ENCODE measurements at regions not wholly inside any gene's neighbourhood (a gene's known extent, or its start where the extent isn't known, plus 50 kb on each side); places are given as distances from the start of the nearest gene placed in this dataset.

DNA sequence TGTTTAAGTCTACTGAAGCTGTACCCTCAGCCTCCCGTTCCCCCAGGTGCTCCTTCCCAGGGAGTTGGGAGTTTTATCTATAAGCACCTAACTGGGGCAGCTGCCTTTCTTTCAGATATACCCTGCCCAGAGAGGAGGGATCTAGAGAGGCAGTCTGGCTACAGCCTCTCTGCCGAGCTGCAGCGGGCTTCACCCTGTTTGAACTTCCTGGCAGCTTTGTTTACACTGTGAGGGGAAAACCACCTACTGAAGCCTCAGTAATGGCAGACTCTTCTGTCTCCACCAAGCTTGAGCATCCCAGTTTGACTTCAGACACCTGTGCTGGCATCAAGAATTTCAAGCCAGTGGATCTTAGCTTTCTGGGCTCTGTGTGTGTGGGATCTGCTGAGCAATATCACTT is 122.5 kb downstream of the MAGEE1 start:
- H3K27me3 ChIP-seq (ENCODE audit: control insufficient read depth in 4 of 4, insufficient read depth in 4 of 4, low read length in 3 of 4), result peaks cover 0 to 2% (median 0%) of the 10 kb centered on the region in 4 donors
- no peak for TF ChIP-seq SP1 (IDR thresholded peaks at IDR 0.05)
- TF ChIP-seq, protein P1, sequence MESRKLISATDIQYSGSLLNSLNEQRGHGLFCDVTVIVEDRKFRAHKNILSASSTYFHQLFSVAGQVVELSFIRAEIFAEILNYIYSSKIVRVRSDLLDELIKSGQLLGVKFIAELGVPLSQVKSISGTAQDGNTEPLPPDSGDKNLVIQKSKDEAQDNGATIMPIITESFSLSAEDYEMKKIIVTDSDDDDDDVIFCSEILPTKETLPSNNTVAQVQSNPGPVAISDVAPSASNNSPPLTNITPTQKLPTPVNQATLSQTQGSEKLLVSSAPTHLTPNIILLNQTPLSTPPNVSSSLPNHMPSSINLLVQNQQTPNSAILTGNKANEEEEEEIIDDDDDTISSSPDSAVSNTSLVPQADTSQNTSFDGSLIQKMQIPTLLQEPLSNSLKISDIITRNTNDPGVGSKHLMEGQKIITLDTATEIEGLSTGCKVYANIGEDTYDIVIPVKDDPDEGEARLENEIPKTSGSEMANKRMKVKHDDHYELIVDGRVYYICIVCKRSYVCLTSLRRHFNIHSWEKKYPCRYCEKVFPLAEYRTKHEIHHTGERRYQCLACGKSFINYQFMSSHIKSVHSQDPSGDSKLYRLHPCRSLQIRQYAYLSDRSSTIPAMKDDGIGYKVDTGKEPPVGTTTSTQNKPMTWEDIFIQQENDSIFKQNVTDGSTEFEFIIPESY (IDR thresholded peaks at IDR 0.05), result no peak
- TF ChIP-seq, protein P2, sequence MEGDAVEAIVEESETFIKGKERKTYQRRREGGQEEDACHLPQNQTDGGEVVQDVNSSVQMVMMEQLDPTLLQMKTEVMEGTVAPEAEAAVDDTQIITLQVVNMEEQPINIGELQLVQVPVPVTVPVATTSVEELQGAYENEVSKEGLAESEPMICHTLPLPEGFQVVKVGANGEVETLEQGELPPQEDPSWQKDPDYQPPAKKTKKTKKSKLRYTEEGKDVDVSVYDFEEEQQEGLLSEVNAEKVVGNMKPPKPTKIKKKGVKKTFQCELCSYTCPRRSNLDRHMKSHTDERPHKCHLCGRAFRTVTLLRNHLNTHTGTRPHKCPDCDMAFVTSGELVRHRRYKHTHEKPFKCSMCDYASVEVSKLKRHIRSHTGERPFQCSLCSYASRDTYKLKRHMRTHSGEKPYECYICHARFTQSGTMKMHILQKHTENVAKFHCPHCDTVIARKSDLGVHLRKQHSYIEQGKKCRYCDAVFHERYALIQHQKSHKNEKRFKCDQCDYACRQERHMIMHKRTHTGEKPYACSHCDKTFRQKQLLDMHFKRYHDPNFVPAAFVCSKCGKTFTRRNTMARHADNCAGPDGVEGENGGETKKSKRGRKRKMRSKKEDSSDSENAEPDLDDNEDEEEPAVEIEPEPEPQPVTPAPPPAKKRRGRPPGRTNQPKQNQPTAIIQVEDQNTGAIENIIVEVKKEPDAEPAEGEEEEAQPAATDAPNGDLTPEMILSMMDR (IDR thresholded peaks at IDR 0.05; ENCODE audit: low read depth, low read length, missing input control), result no peak
- TF ChIP-seq, protein P3, sequence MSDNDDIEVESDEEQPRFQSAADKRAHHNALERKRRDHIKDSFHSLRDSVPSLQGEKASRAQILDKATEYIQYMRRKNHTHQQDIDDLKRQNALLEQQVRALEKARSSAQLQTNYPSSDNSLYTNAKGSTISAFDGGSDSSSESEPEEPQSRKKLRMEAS (IDR thresholded peaks at IDR 0.05), result no peak
- TF ChIP-seq, protein P4, sequence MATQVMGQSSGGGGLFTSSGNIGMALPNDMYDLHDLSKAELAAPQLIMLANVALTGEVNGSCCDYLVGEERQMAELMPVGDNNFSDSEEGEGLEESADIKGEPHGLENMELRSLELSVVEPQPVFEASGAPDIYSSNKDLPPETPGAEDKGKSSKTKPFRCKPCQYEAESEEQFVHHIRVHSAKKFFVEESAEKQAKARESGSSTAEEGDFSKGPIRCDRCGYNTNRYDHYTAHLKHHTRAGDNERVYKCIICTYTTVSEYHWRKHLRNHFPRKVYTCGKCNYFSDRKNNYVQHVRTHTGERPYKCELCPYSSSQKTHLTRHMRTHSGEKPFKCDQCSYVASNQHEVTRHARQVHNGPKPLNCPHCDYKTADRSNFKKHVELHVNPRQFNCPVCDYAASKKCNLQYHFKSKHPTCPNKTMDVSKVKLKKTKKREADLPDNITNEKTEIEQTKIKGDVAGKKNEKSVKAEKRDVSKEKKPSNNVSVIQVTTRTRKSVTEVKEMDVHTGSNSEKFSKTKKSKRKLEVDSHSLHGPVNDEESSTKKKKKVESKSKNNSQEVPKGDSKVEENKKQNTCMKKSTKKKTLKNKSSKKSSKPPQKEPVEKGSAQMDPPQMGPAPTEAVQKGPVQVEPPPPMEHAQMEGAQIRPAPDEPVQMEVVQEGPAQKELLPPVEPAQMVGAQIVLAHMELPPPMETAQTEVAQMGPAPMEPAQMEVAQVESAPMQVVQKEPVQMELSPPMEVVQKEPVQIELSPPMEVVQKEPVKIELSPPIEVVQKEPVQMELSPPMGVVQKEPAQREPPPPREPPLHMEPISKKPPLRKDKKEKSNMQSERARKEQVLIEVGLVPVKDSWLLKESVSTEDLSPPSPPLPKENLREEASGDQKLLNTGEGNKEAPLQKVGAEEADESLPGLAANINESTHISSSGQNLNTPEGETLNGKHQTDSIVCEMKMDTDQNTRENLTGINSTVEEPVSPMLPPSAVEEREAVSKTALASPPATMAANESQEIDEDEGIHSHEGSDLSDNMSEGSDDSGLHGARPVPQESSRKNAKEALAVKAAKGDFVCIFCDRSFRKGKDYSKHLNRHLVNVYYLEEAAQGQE (IDR thresholded peaks at IDR 0.05), result no peak
- TF ChIP-seq FOXA2 (IDR thresholded peaks at IDR 0.05), result no peak
- no peak for TF ChIP-seq RAD21 (IDR thresholded peaks at IDR 0.05)
- no peak for TF ChIP-seq TAF1 (conservative IDR thresholded peaks at IDR 0.05)
- TF ChIP-seq NR2F2 (IDR thresholded peaks at IDR 0.05), result no peak
- no peak for TF ChIP-seq HNF4A (conservative IDR thresholded peaks at IDR 0.05)
- no peak for TF ChIP-seq EGR1 (IDR thresholded peaks at IDR 0.05; ENCODE audit: low read depth in 2 of 2)
- no peak for TF ChIP-seq FOXA1 (IDR thresholded peaks at IDR 0.05)
- no peak for TF ChIP-seq YY1 (IDR thresholded peaks at IDR 0.05)
- TF ChIP-seq, protein P5, sequence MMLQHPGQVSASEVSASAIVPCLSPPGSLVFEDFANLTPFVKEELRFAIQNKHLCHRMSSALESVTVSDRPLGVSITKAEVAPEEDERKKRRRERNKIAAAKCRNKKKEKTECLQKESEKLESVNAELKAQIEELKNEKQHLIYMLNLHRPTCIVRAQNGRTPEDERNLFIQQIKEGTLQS (IDR thresholded peaks at IDR 0.05), result no peak

DNA sequence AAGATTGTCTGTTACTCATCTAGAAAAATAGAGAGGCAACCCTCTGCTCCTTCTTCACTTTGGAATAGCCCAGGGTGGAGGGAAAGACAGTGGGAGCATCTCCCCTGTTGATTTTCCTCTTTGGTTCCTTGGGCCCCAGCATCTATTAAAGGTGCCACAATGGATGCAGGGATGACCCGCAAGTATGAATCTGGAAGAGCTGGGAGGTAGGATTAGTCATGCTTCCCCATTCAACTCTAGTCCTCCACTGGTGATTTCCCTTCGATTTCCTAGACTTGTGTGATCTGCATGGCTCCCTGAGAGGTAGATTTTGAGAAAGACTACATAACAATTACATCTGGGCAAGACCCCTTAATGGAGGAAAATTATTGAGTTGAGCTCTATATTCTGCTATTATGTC is 127.8 kb downstream of the MAGEE1 start:
- H3K9ac ChIP-seq (ENCODE audit: low read depth in 1 of 2, low read length in 2 of 2), result no peak overlapping the region
- H3K4me3 ChIP-seq (ENCODE audit: low read depth in 1 of 3, low read length in 3 of 3), result peak overlapping the region in 1 of 3 donors; percentile 11
- H3K36me3 ChIP-seq (ENCODE audit: control insufficient read depth in 4 of 4, insufficient read depth in 3 of 4, low read depth in 1 of 4, low read length in 3 of 4), result no peaks in the 10 kb centered on the region
- no peak overlapping the region for H3K27ac ChIP-seq (ENCODE audit: low read depth in 1 of 2, low read length in 2 of 2)
- no peaks in the 10 kb centered on the region for H3K4me1 ChIP-seq (ENCODE audit: control insufficient read depth in 4 of 4, insufficient read depth in 4 of 4, low read length in 3 of 4)
- peaks cover 0 to 2% (median 0%) of the 10 kb centered on the region in 4 donors for H3K27me3 ChIP-seq (ENCODE audit: control insufficient read depth in 4 of 4, insufficient read depth in 4 of 4, low read length in 3 of 4)
- H3K9me3 ChIP-seq (ENCODE audit: control insufficient read depth in 4 of 4, low read length in 3 of 4), result peaks cover 0 to 43% (median 14%) of the 10 kb centered on the region in 4 donors
- TF ChIP-seq EGR1 (IDR thresholded peaks at IDR 0.05; ENCODE audit: low read depth in 2 of 2), result no peak
- no peak for TF ChIP-seq RXRA (IDR thresholded peaks at IDR 0.05)
- no peak for TF ChIP-seq HNF4G (IDR thresholded peaks at IDR 0.05)
- TF ChIP-seq, protein P3 (IDR thresholded peaks at IDR 0.05), result no peak
- TF ChIP-seq TAF1 (conservative IDR thresholded peaks at IDR 0.05), result no peak
- TF ChIP-seq JUND (IDR thresholded peaks at IDR 0.05), result no peak
- no peak for TF ChIP-seq RAD21 (IDR thresholded peaks at IDR 0.05)
- DNase-seq (ENCODE audit: low spot score), result no peak
- 71% methylated on average over 2 of the region's 2 CpGs for WGBS

More for the DNA sequence above, 122.5 kb downstream of the MAGEE1 start:
- Histone ChIP-seq H3K27ac (ENCODE audit: low read depth in 1 of 2, low read length in 2 of 2) (no peak overlapping the region), H3K4me3 (ENCODE audit: low read depth in 1 of 3, low read length in 3 of 3) (no peak overlapping the region), H3K9me3 (ENCODE audit: control insufficient read depth in 4 of 4, low read length in 3 of 4) (peaks cover 0 to 16% (median 4%) of the 10 kb centered on the region in 4 donors), H3K9ac (ENCODE audit: low read depth in 1 of 2, low read length in 2 of 2) (no peak overlapping the region), H3K36me3 (ENCODE audit: control insufficient read depth in 4 of 4, insufficient read depth in 3 of 4, low read depth in 1 of 4, low read length in 3 of 4) (no peaks in the 10 kb centered on the region), H3K4me1 (ENCODE audit: control insufficient read depth in 4 of 4, insufficient read depth in 4 of 4, low read length in 3 of 4) (no peaks in the 10 kb centered on the region)
- 65% methylated on average over 3 of the region's 3 CpGs for WGBS
- DNase-seq (ENCODE audit: low spot score), result no peak

Data from liver (tissue), 8 donors.